UCSD-AML1 (cell line): ENCODE measurements at regions not wholly inside any gene's neighbourhood (a gene's known extent, or its start where the extent isn't known, plus 50 kb on each side); places are given as distances from the start of the nearest gene placed in this dataset.

Experiments
- DNase-seq: peaks from one replicate; lab custom pipeline; 2025; ENCODE audit not compliant: unreplicated experiment; lab: John Stamatoyannopoulos, UW

GRCh38 chr3:195004512-195005250 is 266.3 kb downstream of the XXYLT1 start:
- no peak for DNase-seq

DNA sequence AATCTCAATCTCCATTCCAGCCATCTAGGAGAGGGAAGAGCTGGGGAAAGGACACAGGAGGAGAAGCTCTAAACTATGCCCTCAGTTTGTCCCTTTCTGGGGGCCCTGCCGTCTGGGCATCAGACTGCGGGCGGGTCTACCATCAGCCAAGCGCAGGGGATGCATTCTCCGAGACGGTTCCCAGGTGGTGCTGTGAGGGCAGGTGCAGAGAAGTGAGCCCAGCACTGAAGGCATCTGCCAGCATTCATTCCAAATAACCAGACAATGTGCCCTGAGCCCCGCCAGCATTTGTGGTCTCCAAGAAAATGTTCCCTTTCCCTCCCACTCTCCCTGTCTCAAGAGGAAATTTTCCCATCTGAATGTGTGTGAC is 265.7 kb downstream of the XXYLT1 start:
- no peak for DNase-seq

DNA sequence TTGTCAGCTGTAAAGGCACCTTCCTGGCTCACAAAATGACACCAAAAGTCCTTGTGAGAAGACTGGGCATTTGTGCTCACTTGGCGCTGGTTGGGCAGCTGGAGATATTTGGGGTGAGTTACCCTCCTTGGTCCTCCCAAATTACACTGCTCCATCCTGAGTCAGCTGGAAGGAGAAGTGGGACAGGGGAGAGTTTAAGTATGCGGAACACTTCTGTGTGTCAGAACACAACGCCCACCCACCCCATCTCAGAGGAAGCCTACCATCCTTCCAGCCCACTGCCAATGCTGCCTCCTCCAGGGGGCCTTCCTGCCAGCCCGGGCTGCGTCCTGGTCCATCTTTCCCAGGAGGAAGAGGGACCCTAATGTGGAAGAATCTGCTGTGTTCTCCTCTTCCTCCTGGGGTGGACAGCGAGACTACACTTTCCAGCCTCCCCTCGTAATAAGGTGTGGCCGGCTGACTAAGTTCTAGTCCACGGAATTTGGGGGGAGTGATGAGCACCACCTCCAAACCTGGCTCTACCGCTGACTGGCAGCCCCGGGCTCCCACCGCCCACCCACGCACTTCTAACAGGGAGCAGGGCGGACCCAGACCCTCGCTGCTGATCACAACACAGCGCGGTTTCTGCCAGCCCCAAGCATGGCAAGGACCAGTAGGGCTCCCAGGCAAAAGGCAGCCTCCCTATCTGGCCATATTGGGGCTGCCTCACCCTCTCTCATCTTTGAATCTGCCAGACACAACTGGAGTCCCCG is 265.0 kb downstream of the XXYLT1 start:
- DNase-seq = no peak

- DNase-seq = no peak
Measured at GRCh38 chr3:195007151-195007550, 263.8 kb downstream of the XXYLT1 start.

- no peak for DNase-seq
Measured at GRCh38 chr3:195007766-195008165, 263.2 kb downstream of the XXYLT1 start.

DNA sequence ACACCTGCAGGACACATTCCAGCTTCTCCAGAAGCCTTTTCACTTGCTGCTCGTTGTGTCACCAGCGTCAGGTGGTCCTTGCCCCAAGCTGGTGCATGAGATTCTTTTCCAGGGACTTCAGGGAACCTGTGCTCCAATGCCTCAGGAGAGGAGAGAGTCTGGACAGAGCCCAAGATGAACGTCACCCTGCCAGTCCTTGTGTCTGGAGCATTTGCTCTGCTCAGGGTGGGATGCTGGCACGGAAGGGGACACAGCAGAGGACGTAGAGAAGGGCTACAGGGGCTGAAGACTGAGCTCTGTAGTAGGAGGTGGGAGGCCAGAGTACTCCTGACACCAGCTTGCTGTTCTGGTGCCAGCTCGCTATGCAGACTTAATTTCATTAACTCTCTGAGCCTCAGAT is 262.1 kb downstream of the XXYLT1 start:
- no peak for DNase-seq

- DNase-seq = no peak
Measured at GRCh38 chr3:195009616-195010015, 261.3 kb downstream of the XXYLT1 start.

DNA sequence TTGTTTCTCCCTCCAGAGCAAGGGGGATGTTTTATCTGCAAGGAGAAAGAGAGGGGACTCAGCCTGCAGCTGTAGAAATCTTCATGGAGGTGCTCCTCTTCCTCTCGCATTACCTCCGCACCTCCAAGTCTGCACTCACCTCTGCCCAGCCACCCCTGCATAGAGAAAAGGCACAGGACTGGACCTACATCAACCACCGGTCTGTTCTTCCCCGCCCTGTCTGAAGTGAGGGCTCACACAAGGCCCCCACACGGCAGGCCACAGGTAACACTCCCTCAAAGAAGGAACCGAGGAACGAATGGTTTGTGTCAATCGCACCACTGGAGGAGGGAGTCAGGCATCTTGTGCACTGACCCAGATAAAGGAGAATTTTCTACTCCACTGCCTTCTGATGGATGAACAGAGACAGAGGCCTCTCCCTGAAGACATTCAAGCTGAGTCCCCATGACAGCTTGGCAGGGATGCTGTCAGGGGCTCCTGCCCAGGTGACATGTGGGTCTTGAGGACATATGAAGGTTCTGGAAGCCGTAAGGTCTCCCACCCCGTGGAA is 260.3 kb downstream of the XXYLT1 start:
- DNase-seq = no peak

DNA sequence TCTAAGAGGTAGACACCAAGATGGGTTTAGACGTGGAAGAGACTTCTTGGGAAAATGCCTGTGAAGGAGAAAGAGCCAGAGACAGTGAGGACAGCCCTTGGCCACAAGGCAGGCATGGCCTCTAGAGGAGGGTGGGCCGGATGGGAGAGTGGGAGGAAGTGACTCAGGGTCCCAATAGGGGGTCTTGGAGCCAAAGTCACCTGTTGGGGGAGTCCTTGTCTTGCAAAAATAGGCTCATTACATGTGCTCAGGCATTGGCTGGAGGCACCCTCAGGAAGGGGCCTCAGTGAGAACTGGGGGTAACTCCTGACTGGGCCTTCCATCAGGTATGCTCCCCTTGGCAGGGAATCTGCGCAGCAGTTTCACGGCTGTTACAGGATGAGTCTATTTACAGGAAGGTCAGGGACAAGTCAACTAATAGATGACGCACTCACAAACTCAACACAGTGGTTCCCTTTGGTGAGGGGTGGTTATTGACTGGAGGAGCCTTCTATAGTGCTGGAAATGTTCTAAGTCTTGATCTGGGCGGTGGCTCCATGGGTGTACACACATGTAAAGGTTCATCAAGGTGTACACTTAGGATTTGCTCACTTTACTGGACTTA is 259.6 kb downstream of the XXYLT1 start:
- DNase-seq = no peak

DNA sequence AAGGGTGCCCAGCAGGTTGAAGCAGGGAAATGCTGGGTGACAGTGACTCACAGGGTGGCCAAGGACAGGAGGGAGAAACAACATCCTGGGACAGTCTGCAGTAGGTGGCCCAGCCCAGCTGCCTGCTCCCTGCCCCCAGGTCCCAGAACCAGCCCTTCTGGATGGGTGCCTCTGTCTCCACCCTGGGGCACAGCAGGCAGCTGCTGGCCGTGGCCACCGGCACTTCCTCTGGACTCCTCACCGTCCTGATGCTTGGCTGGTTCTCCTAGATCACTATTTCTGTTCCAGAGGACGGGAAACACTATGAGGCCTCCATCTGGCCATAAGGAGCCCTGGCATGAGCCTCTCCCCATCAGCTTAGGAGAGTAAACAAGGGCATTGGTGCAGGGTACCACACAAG is 258.9 kb downstream of the XXYLT1 start:
- no peak for DNase-seq

GRCh38 chr3:195012571-195012970 is 258.4 kb downstream of the XXYLT1 start:
- DNase-seq = no peak

GRCh38 chr3:195013411-195014361 is 257.3 kb downstream of the XXYLT1 start:
- DNase-seq = no peak

DNA sequence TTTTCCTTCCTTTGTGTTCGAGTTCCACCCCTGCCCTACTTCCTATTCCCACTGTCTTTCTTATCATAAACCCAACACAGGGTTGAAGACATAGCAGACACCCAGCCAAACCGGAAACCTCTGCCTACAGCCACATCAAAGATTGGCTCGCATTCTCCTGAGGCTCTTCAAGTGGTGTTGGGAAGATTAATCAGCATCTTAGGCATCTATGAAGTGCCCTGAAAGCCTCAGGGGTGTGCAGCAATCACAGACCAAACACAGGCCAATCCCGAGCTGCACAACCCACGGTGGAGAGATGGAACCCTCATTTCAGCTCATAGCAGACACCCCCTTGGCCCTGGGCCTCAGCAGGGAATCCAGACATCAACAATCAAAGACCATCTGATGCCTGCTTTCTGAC is 255.9 kb downstream of the XXYLT1 start:
- DNase-seq = peak; percentile 30

GRCh38 chr3:195017151-195017550 is 253.8 kb downstream of the XXYLT1 start:
- no peak for DNase-seq
